ENCODE measurements at regions not wholly inside any gene's neighbourhood (a gene's known extent, or its start where the extent isn't known, plus 50 kb on each side); places are given as distances from the start of the nearest gene placed in this dataset.

DNA sequence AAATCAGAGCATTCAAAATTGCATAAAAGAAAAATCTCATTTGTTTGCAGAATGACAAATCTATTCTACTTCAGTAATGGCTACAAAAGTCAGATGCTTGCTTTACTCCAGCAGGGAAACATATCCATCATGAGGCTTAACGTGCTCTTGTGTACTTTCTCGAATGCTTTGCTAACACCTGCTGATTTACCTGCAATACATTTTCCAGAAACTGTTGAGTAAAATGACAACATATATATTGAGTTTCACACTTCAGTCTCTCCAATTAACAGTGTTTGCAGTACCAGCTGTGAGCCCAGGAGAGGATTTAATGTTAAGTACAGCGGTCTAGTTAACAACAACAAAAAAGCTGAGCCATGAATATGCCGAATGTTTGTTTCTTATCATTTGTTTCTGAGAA is 391.5 kb upstream of the SMC2 start:
- Histone ChIP-seq H3K27ac (ENCODE audit: low read depth) (no peak overlapping the region), H3K4me3 (no peak overlapping the region), H3K4me1 (ENCODE audit: insufficient read depth) (no peaks in the 10 kb centered on the region), H3K4me2 (no peak overlapping the region), H3K36me3 (ENCODE audit: insufficient read depth) (0 out of 2 replicates have a peak, but pooled peaks cover 2% of the 10 kb centered on the region), H2AFZ (no peak overlapping the region), H3F3A (replicated peaks; ENCODE audit: low read depth) (no peaks in the 10 kb centered on the region), H3K79me2 (replicated peaks; ENCODE audit: insufficient read depth) (no peaks in the 10 kb centered on the region), H3K9me2 (ENCODE audit: insufficient read depth) (no peaks in the 10 kb centered on the region), H4K20me1 (replicated peaks; ENCODE audit: insufficient read depth) (no peaks in the 10 kb centered on the region), H3K27me3 (ENCODE audit: insufficient read depth) (no peaks in the 10 kb centered on the region)
- Mint-ChIP-seq H3K9me3 (peaks cover 91% of the 10 kb centered on the region), H3K27ac (no peak overlapping the region), H3K36me3 (ENCODE audit: low read depth) (peaks cover 10% of the 10 kb centered on the region; the same call in 2 of the 3 replicates), H3K4me1 (no peaks in the 10 kb centered on the region), H3K4me3 (no peak overlapping the region), H3K27me3 (ENCODE audit: insufficient read depth, low read depth, poor library complexity) (no peaks in the 10 kb centered on the region)
- no peak for ATAC-seq
- DNase-seq (ENCODE audit: low spot score): no peak
- TF ChIP-seq CREB1 (CRISPR knock-in tag; IDR thresholded peaks at IDR 0.05; ENCODE audit: low read depth) (no peak), POLR2AphosphoS5 (IDR thresholded peaks at IDR 0.05; ENCODE audit: low read depth) (no peak)

DNA sequence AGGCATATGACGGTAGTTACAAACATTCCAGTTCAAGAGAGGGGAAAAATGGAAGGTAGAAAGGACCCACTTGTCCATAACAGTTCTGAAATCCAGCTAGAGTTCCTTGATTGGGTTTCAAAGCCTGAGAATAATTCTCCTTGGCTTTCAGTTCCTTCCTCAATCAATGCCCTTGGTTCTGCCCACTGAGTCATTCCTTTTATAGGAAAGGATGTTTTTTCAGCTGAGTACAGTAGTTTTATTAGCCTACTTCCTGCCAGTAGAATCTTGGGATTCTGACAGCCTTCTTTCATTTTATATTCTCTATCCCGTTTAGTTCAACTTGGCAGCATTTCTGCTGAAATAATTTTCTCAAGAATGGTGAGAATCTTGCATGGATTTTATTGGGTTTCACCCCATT is 386.9 kb upstream of the SMC2 start:
- H3K27ac ChIP-seq (ENCODE audit: low read depth): no peak overlapping the region
- no peaks in the 10 kb centered on the region for H3K4me1 ChIP-seq (ENCODE audit: insufficient read depth)
- H3K27me3 ChIP-seq (ENCODE audit: insufficient read depth): no peaks in the 10 kb centered on the region
- H3K36me3 ChIP-seq (ENCODE audit: insufficient read depth): 0 out of 2 replicates have a peak, but pooled peaks cover 8% of the 10 kb centered on the region
- H2AFZ ChIP-seq: no peak overlapping the region
- no peak overlapping the region for H3K27ac Mint-ChIP-seq
- H3K9me2 ChIP-seq (ENCODE audit: insufficient read depth): no peaks in the 10 kb centered on the region
- peaks cover 90% of the 10 kb centered on the region for H3K9me3 Mint-ChIP-seq
- ATAC-seq (no peak), DNase-seq (ENCODE audit: low spot score) (no peak)
- no peak overlapping the region for H3K4me3 Mint-ChIP-seq
- H3K4me3 ChIP-seq: no peak overlapping the region
- no peaks in the 10 kb centered on the region for H3F3A ChIP-seq (replicated peaks; ENCODE audit: low read depth)
- H4K20me1 ChIP-seq (replicated peaks; ENCODE audit: insufficient read depth): no peaks in the 10 kb centered on the region
- peaks cover 12% of the 10 kb centered on the region for H3K36me3 Mint-ChIP-seq (ENCODE audit: low read depth)
- H3K4me2 ChIP-seq: no peak overlapping the region
- no peaks in the 10 kb centered on the region for H3K79me2 ChIP-seq (replicated peaks; ENCODE audit: insufficient read depth)
- no peaks in the 10 kb centered on the region for H3K4me1 Mint-ChIP-seq
- H3K27me3 Mint-ChIP-seq (ENCODE audit: insufficient read depth, low read depth, poor library complexity): no peaks in the 10 kb centered on the region
- TF ChIP-seq NANOG (IDR thresholded peaks at IDR 0.05; ENCODE audit: borderline replicate concordance) (no peak), EZH2phosphoT487 (IDR thresholded peaks at IDR 0.05; ENCODE audit: unreplicated experiment) (no peak), ZNF114 (CRISPR knock-in tag; IDR thresholded peaks at IDR 0.05) (no peak), EZH2 (IDR thresholded peaks at IDR 0.05; ENCODE audit: low read depth, unreplicated experiment) (no peak), CREB1 (CRISPR knock-in tag; IDR thresholded peaks at IDR 0.05; ENCODE audit: low read depth) (no peak), STAT1 (IDR thresholded peaks at IDR 0.05; ENCODE audit: unreplicated experiment) (no peak), POLR2AphosphoS5 (IDR thresholded peaks at IDR 0.05; ENCODE audit: low read depth) (no peak), JUNB (IDR thresholded peaks at IDR 0.05; ENCODE audit: unreplicated experiment) (no peak), ZNF331 (CRISPR knock-in tag; IDR thresholded peaks at IDR 0.05; ENCODE audit: low read depth) (no peak)
- TF ChIP-seq, protein P1, sequence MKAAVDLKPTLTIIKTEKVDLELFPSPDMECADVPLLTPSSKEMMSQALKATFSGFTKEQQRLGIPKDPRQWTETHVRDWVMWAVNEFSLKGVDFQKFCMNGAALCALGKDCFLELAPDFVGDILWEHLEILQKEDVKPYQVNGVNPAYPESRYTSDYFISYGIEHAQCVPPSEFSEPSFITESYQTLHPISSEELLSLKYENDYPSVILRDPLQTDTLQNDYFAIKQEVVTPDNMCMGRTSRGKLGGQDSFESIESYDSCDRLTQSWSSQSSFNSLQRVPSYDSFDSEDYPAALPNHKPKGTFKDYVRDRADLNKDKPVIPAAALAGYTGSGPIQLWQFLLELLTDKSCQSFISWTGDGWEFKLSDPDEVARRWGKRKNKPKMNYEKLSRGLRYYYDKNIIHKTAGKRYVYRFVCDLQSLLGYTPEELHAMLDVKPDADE (IDR thresholded peaks at IDR 0.05): no peak
- TF ChIP-seq, protein P2, sequence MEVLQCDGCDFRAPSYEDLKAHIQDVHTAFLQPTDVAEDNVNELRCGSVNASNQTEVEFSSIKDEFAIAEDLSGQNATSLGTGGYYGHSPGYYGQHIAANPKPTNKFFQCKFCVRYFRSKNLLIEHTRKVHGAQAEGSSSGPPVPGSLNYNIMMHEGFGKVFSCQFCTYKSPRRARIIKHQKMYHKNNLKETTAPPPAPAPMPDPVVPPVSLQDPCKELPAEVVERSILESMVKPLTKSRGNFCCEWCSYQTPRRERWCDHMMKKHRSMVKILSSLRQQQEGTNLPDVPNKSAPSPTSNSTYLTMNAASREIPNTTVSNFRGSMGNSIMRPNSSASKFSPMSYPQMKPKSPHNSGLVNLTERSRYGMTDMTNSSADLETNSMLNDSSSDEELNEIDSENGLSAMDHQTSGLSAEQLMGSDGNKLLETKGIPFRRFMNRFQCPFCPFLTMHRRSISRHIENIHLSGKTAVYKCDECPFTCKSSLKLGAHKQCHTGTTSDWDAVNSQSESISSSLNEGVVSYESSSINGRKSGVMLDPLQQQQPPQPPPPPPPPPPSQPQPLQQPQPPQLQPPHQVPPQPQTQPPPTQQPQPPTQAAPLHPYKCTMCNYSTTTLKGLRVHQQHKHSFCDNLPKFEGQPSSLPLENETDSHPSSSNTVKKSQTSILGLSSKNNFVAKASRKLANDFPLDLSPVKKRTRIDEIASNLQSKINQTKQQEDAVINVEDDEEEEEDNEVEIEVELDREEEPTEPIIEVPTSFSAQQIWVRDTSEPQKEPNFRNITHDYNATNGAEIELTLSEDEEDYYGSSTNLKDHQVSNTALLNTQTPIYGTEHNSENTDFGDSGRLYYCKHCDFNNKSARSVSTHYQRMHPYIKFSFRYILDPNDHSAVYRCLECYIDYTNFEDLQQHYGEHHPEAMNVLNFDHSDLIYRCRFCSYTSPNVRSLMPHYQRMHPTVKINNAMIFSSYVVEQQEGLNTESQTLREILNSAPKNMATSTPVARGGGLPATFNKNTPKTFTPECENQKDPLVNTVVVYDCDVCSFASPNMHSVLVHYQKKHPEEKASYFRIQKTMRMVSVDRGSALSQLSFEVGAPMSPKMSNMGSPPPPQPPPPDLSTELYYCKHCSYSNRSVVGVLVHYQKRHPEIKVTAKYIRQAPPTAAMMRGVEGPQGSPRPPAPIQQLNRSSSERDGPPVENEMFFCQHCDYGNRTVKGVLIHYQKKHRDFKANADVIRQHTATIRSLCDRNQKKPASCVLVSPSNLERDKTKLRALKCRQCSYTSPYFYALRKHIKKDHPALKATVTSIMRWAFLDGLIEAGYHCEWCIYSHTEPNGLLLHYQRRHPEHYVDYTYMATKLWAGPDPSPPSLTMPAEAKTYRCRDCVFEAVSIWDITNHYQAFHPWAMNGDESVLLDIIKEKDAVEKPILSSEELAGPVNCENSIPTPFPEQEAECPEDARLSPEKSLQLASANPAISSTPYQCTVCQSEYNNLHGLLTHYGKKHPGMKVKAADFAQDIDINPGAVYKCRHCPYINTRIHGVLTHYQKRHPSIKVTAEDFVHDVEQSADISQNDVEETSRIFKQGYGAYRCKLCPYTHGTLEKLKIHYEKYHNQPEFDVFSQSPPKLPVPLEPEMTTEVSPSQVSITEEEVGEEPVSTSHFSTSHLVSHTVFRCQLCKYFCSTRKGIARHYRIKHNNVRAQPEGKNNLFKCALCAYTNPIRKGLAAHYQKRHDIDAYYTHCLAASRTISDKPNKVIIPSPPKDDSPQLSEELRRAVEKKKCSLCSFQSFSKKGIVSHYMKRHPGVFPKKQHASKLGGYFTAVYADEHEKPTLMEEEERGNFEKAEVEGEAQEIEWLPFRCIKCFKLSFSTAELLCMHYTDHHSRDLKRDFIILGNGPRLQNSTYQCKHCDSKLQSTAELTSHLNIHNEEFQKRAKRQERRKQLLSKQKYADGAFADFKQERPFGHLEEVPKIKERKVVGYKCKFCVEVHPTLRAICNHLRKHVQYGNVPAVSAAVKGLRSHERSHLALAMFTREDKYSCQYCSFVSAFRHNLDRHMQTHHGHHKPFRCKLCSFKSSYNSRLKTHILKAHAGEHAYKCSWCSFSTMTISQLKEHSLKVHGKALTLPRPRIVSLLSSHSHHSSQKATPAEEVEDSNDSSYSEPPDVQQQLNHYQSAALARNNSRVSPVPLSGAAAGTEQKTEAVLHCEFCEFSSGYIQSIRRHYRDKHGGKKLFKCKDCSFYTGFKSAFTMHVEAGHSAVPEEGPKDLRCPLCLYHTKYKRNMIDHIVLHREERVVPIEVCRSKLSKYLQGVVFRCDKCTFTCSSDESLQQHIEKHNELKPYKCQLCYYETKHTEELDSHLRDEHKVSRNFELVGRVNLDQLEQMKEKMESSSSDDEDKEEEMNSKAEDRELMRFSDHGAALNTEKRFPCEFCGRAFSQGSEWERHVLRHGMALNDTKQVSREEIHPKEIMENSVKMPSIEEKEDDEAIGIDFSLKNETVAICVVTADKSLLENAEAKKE (CRISPR knock-in tag; IDR thresholded peaks at IDR 0.05): no peak
- TF ChIP-seq, protein P3, sequence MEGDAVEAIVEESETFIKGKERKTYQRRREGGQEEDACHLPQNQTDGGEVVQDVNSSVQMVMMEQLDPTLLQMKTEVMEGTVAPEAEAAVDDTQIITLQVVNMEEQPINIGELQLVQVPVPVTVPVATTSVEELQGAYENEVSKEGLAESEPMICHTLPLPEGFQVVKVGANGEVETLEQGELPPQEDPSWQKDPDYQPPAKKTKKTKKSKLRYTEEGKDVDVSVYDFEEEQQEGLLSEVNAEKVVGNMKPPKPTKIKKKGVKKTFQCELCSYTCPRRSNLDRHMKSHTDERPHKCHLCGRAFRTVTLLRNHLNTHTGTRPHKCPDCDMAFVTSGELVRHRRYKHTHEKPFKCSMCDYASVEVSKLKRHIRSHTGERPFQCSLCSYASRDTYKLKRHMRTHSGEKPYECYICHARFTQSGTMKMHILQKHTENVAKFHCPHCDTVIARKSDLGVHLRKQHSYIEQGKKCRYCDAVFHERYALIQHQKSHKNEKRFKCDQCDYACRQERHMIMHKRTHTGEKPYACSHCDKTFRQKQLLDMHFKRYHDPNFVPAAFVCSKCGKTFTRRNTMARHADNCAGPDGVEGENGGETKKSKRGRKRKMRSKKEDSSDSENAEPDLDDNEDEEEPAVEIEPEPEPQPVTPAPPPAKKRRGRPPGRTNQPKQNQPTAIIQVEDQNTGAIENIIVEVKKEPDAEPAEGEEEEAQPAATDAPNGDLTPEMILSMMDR (conservative IDR thresholded peaks at IDR 0.05; ENCODE audit: low read depth in 2 of 2): no peak
